Cardiac fibroblast (primary cell): ENCODE measurements at regions not wholly inside any gene's neighbourhood (a gene's known extent, or its start where the extent isn't known, plus 50 kb on each side); places are given as distances from the start of the nearest gene placed in this dataset.

Source experiments
- DNase-seq, 2 donors: peaks; one replicate each; pipeline versions ENCODE4 v3.0.0 to v3.0.0-alpha.2; 2010; ENCODE audit warnings: low read depth in 2 of 2
- H3K4me3 ChIP-seq, 2 donors: replicated peaks in 1 of 2; 1 replicate in 1 of 2; 2 replicates in 1 of 2; pipeline ENCODE4 v1.5.1; 2011; ENCODE audit warnings: low read depth in 2 of 2, low read length in 2 of 2, mild to moderate bottlenecking in 2 of 2, moderate library complexity in 1 of 2
- CTCF ChIP-seq: IDR thresholded peaks from one replicate; pipeline ENCODE4 v1.5.1; 2011; ENCODE audit warnings: low read depth, mild to moderate bottlenecking, low read length, inconsistent platforms

- no peak for DNase-seq
- TF ChIP-seq CTCF: no peak
- no peak overlapping the region for H3K4me3 ChIP-seq
Observed at GRCh38 chr3:83035704-83036010, 1274.2 kb upstream of the GBE1 start.

- DNase-seq: no peak
- no peak for TF ChIP-seq CTCF
- no peak overlapping the region for H3K4me3 ChIP-seq
Observed at GRCh38 chr3:83034806-83035703, 1273.6 kb upstream of the GBE1 start.

GRCh38 chr3:83033133-83033532, 1271.7 kb upstream of the GBE1 start:
- DNase-seq: no peak
- no peak overlapping the region for H3K4me3 ChIP-seq

GRCh38 chr3:83023086-83023485, 1261.6 kb upstream of the GBE1 start:
- TF ChIP-seq CTCF: no peak
- H3K4me3 ChIP-seq: no peak overlapping the region
- DNase-seq: no peak

More at GRCh38 chr3:83033133-83033532, 1271.7 kb upstream of the GBE1 start:
- no peak for TF ChIP-seq CTCF

GRCh38 chr3:83011481-83011880, 1250.0 kb upstream of the GBE1 start:
- no peak for DNase-seq
- H3K4me3 ChIP-seq: no peak overlapping the region
- TF ChIP-seq CTCF: no peak

GRCh38 chr3:83003917-83004316, 1242.5 kb upstream of the GBE1 start:
- TF ChIP-seq CTCF: no peak
- H3K4me3 ChIP-seq: no peak overlapping the region
- no peak for DNase-seq

GRCh38 chr3:83002869-83003445, 1241.5 kb upstream of the GBE1 start:
- DNase-seq: no peak
- TF ChIP-seq CTCF: no peak
- no peak overlapping the region for H3K4me3 ChIP-seq
